ENCODE measurements at regions not wholly inside any gene's neighbourhood (a gene's known extent, or its start where the extent isn't known, plus 50 kb on each side); places are given as distances from the start of the nearest gene placed in this dataset.

- no peak overlapping the region for H3K4me3 ChIP-seq (ENCODE audit: low read length)
- DNase-seq (no peak), ATAC-seq (no peak)
- POLR2A ChIA-PET, result no interaction called here
- H3K27me3 ChIP-seq (ENCODE audit: control insufficient read depth in 2 of 2, insufficient read depth in 2 of 2, low read length in 2 of 2), result no peaks in the 10 kb centered on the region
- peaks cover 0 to 1% (median 0%) of the 10 kb centered on the region in 11 donors for H3K9me3 Mint-ChIP-seq
- no peak overlapping the region for H3K4me3 Mint-ChIP-seq
- peaks cover 0 to 14% (median 4%) of the 10 kb centered on the region in 7 donors for H3K4me1 Mint-ChIP-seq
- CTCF ChIA-PET, result no interaction called here
- H3K27ac Mint-ChIP-seq, result no peak overlapping the region
- peaks cover 14 to 44% (median 22%) of the 10 kb centered on the region in 5 donors for H3K27me3 Mint-ChIP-seq
- H3K9me3 ChIP-seq (ENCODE audit: control insufficient read depth in 2 of 3, low read length in 3 of 3), result no peaks in the 10 kb centered on the region
- H3K4me1 ChIP-seq (ENCODE audit: control insufficient read depth in 2 of 2, insufficient read depth in 2 of 2, low read length in 2 of 2), result no peaks in the 10 kb centered on the region
- intact Hi-C loops (cut with micrococcal nuclease), result loop anchor here in 1 of 2 donors (5.0 to 10.0 kb wide), 2 partner anchors 337 to 575 kb away; no protein-coding TSS in a partner anchor
- H3K36me3 ChIP-seq (ENCODE audit: control insufficient read depth in 2 of 3, insufficient read depth in 3 of 3, low read length in 3 of 3), result no peaks in the 10 kb centered on the region
- H3K36me3 Mint-ChIP-seq, result no peaks in the 10 kb centered on the region
- no peak overlapping the region for H3K27ac ChIP-seq (ENCODE audit: low read depth, low read length)
Observed at GRCh38 chr10:131450216-131450765, 138.8 kb upstream of the TCERG1L start.

- Histone ChIP-seq H3K36me3 (ENCODE audit: control insufficient read depth in 2 of 3, insufficient read depth in 3 of 3, low read length in 3 of 3) (no peaks in the 10 kb centered on the region), H3K4me1 (ENCODE audit: control insufficient read depth in 2 of 2, insufficient read depth in 2 of 2, low read length in 2 of 2) (no peaks in the 10 kb centered on the region), H3K27ac (ENCODE audit: low read depth, low read length) (no peak overlapping the region), H3K27me3 (ENCODE audit: control insufficient read depth in 2 of 2, insufficient read depth in 2 of 2, low read length in 2 of 2) (no peaks in the 10 kb centered on the region), H3K4me3 (ENCODE audit: low read length) (no peak overlapping the region), H3K9me3 (ENCODE audit: control insufficient read depth in 2 of 3, low read length in 3 of 3) (no peaks in the 10 kb centered on the region)
- Mint-ChIP-seq H3K36me3 (no peaks in the 10 kb centered on the region), H3K4me1 (peaks cover 0 to 14% (median 4%) of the 10 kb centered on the region in 7 donors), H3K27ac (no peak overlapping the region), H3K27me3 (peaks cover 14 to 44% (median 18%) of the 10 kb centered on the region in 5 donors), H3K4me3 (no peak overlapping the region), H3K9me3 (peaks cover 0 to 1% (median 0%) of the 10 kb centered on the region in 11 donors)
- ChIA-PET POLR2A (no interaction called here), CTCF (no interaction called here)
- intact Hi-C loops (cut with micrococcal nuclease), result loop anchor here in 1 of 2 donors (5.0 to 10.0 kb wide), 2 partner anchors 336 to 573 kb away; no protein-coding TSS in a partner anchor
- ATAC-seq (no peak), DNase-seq (no peak)
Observed at GRCh38 chr10:131451407-131452015, 140.0 kb upstream of the TCERG1L start.

GRCh38 chr10:131452926-131453720 lies 141.6 kb upstream of the TCERG1L start:
- Histone ChIP-seq H3K4me1 (ENCODE audit: control insufficient read depth in 2 of 2, insufficient read depth in 2 of 2, low read length in 2 of 2) (no peaks in the 10 kb centered on the region), H3K27ac (ENCODE audit: low read depth, low read length) (no peak overlapping the region), H3K4me3 (ENCODE audit: low read length) (no peak overlapping the region), H3K36me3 (ENCODE audit: control insufficient read depth in 2 of 3, insufficient read depth in 3 of 3, low read length in 3 of 3) (no peaks in the 10 kb centered on the region), H3K27me3 (ENCODE audit: control insufficient read depth in 2 of 2, insufficient read depth in 2 of 2, low read length in 2 of 2) (no peaks in the 10 kb centered on the region), H3K9me3 (ENCODE audit: control insufficient read depth in 2 of 3, low read length in 3 of 3) (no peaks in the 10 kb centered on the region)
- peaks cover 0 to 14% (median 4%) of the 10 kb centered on the region in 7 donors for H3K4me1 Mint-ChIP-seq
- POLR2A ChIA-PET, result interaction anchor here (0.6 kb wide), 1 partner anchor 601 kb away, joined by 3 read pairs; no protein-coding TSS in a partner anchor
- intact Hi-C loops (cut with micrococcal nuclease), result loop anchor here in 1 of 2 donors (5.0 to 10.0 kb wide), 2 partner anchors 334 to 572 kb away; no protein-coding TSS in a partner anchor
- no peaks in the 10 kb centered on the region for H3K36me3 Mint-ChIP-seq
- H3K4me3 Mint-ChIP-seq, result peak overlapping the region in 7 of 10 donors; percentile 7 to 81 (median 50)
- peaks cover 14 to 50% (median 18%) of the 10 kb centered on the region in 5 donors for H3K27me3 Mint-ChIP-seq
- no peak overlapping the region for H3K27ac Mint-ChIP-seq
- ATAC-seq (no peak), DNase-seq (no peak)
- H3K9me3 Mint-ChIP-seq, result peaks cover 0 to 1% (median 0%) of the 10 kb centered on the region in 11 donors
- CTCF ChIA-PET, result no interaction called here

- Histone ChIP-seq H3K27ac (ENCODE audit: low read depth, low read length) (no peak overlapping the region), H3K4me1 (ENCODE audit: control insufficient read depth in 2 of 2, insufficient read depth in 2 of 2, low read length in 2 of 2) (no peaks in the 10 kb centered on the region), H3K27me3 (ENCODE audit: control insufficient read depth in 2 of 2, insufficient read depth in 2 of 2, low read length in 2 of 2) (no peaks in the 10 kb centered on the region), H3K4me3 (ENCODE audit: low read length) (no peak overlapping the region), H3K9me3 (ENCODE audit: control insufficient read depth in 2 of 3, low read length in 3 of 3) (no peaks in the 10 kb centered on the region), H3K36me3 (ENCODE audit: control insufficient read depth in 2 of 3, insufficient read depth in 3 of 3, low read length in 3 of 3) (no peaks in the 10 kb centered on the region)
- ATAC-seq (peak; percentile 53), DNase-seq (peak in 8 of 9 donors; percentile 25 to 73 (median 36))
- Mint-ChIP-seq H3K4me1 (peaks cover 0 to 14% (median 4%) of the 10 kb centered on the region in 7 donors), H3K4me3 (peak overlapping the region in 9 of 10 donors; percentile 35 to 81 (median 65)), H3K9me3 (peaks cover 0 to 1% (median 0%) of the 10 kb centered on the region in 11 donors), H3K27ac (no peak overlapping the region), H3K27me3 (peaks cover 14 to 44% (median 18%) of the 10 kb centered on the region in 5 donors), H3K36me3 (no peaks in the 10 kb centered on the region)
- CTCF ChIA-PET, result interaction anchor here (0.6 to 0.9 kb wide), 2 partner anchors 20 to 569 kb away, joined by 3 read pairs; no protein-coding TSS in a partner anchor
- POLR2A ChIA-PET, result interaction anchor here (0.6 kb wide), 1 partner anchor 600 kb away, joined by 3 read pairs; no protein-coding TSS in a partner anchor
- intact Hi-C loops (cut with micrococcal nuclease), result loop anchor here in 1 of 2 donors (5.0 to 10.0 kb wide), 2 partner anchors 333 to 571 kb away; no protein-coding TSS in a partner anchor
Observed at GRCh38 chr10:131453721-131454634, 142.5 kb upstream of the TCERG1L start.

GRCh38 chr10:131456411-131456810 lies 144.9 kb upstream of the TCERG1L start:
- Mint-ChIP-seq H3K4me3 (no peak overlapping the region), H3K9me3 (peaks cover 0 to 1% (median 0%) of the 10 kb centered on the region in 11 donors), H3K27ac (no peak overlapping the region), H3K27me3 (peaks cover 14 to 42% (median 24%) of the 10 kb centered on the region in 5 donors), H3K4me1 (peaks cover 0 to 14% (median 4%) of the 10 kb centered on the region in 7 donors), H3K36me3 (no peaks in the 10 kb centered on the region)
- ChIA-PET CTCF (no interaction called here), POLR2A (no interaction called here)
- no peaks in the 10 kb centered on the region for H3K36me3 ChIP-seq (ENCODE audit: control insufficient read depth in 2 of 3, insufficient read depth in 3 of 3, low read length in 3 of 3)
- no peak overlapping the region for H3K27ac ChIP-seq (ENCODE audit: low read depth, low read length)
- H3K4me1 ChIP-seq (ENCODE audit: control insufficient read depth in 2 of 2, insufficient read depth in 2 of 2, low read length in 2 of 2), result no peaks in the 10 kb centered on the region
- DNase-seq (no peak), ATAC-seq (no peak)
- no peaks in the 10 kb centered on the region for H3K27me3 ChIP-seq (ENCODE audit: control insufficient read depth in 2 of 2, insufficient read depth in 2 of 2, low read length in 2 of 2)
- intact Hi-C loops (cut with micrococcal nuclease), result loop anchor here in 1 of 2 donors (10.0 kb wide), 1 partner anchor 568 kb away; no protein-coding TSS in a partner anchor
- no peaks in the 10 kb centered on the region for H3K9me3 ChIP-seq (ENCODE audit: control insufficient read depth in 2 of 3, low read length in 3 of 3)
- no peak overlapping the region for H3K4me3 ChIP-seq (ENCODE audit: low read length)

GRCh38 chr10:131461093-131461492 lies 149.6 kb upstream of the TCERG1L start:
- H3K4me1 Mint-ChIP-seq, result no peaks in the 10 kb centered on the region
- H3K36me3 Mint-ChIP-seq, result no peaks in the 10 kb centered on the region
- Histone ChIP-seq H3K4me3 (ENCODE audit: low read length) (no peak overlapping the region), H3K27me3 (ENCODE audit: control insufficient read depth in 2 of 2, insufficient read depth in 2 of 2, low read length in 2 of 2) (no peaks in the 10 kb centered on the region), H3K9me3 (ENCODE audit: control insufficient read depth in 2 of 3, low read length in 3 of 3) (no peaks in the 10 kb centered on the region), H3K4me1 (ENCODE audit: control insufficient read depth in 2 of 2, insufficient read depth in 2 of 2, low read length in 2 of 2) (no peaks in the 10 kb centered on the region), H3K36me3 (ENCODE audit: control insufficient read depth in 2 of 3, insufficient read depth in 3 of 3, low read length in 3 of 3) (no peaks in the 10 kb centered on the region), H3K27ac (ENCODE audit: low read depth, low read length) (no peak overlapping the region)
- no peak overlapping the region for H3K4me3 Mint-ChIP-seq
- DNase-seq, result no peak
- no peak overlapping the region for H3K27ac Mint-ChIP-seq
- peaks cover 0 to 27% (median 13%) of the 10 kb centered on the region in 5 donors for H3K27me3 Mint-ChIP-seq
- CTCF ChIA-PET, result no interaction called here
- POLR2A ChIA-PET, result no interaction called here
- no peak for ATAC-seq
- intact Hi-C loops (cut with micrococcal nuclease), result no loop called here
- H3K9me3 Mint-ChIP-seq, result no peaks in the 10 kb centered on the region
